ENCODE measurements at regions not wholly inside any gene's neighbourhood (a gene's known extent, or its start where the extent isn't known, plus 50 kb on each side); places are given as distances from the start of the nearest gene placed in this dataset.
"Not testable (repeated sequence)": the region's sequence is repeated elsewhere in the genome, so short reads cannot be mapped to it uniquely, and the experiment has no call there.

DNA sequence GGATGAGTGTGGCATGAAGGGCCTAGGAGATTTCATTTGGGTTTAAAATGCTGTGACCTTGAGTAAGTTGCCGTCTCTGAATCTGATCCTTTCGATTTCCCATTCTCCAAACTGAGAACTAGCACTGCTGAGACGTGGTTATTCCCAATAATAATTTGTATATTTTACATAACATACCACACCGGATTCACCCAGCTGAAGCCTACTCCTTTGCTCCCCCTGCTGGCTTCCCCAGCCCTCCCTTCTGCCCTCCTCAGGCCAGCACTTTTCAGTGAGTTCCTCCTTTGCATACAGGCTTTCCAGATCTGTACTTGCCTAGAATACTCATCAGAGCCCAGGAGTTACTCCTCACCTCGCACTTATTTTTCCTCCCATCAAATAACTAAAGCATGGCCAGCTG, 255.1 kb downstream of the OR4F29 start:
- H3K27me3 ChIP-seq (ENCODE audit: insufficient read depth, low read depth); H4K20me1 ChIP-seq (ENCODE audit: insufficient read depth); H3K79me2 ChIP-seq (ENCODE audit: low read depth); H3K4me3 ChIP-seq; H3K4me2 ChIP-seq; H3K9me2 ChIP-seq (ENCODE audit: insufficient read depth); H3K27ac ChIP-seq; DNase-seq; H3K4me1 ChIP-seq (replicated peaks; ENCODE audit: insufficient read depth); H3K9me3 ChIP-seq (ENCODE audit: insufficient read depth, low read depth); H3F3A ChIP-seq (ENCODE audit: insufficient read depth, low read depth); CTCF ChIA-PET; H3K36me3 ChIP-seq (ENCODE audit: low read depth); H2AFZ ChIP-seq; BruUV-seq (replicated peaks); intact Hi-C loops (cut with micrococcal nuclease; ENCODE audit: unreplicated experiment); POLR2A ChIA-PET (ENCODE audit: unreplicated experiment): not testable (repeated sequence)

DNA sequence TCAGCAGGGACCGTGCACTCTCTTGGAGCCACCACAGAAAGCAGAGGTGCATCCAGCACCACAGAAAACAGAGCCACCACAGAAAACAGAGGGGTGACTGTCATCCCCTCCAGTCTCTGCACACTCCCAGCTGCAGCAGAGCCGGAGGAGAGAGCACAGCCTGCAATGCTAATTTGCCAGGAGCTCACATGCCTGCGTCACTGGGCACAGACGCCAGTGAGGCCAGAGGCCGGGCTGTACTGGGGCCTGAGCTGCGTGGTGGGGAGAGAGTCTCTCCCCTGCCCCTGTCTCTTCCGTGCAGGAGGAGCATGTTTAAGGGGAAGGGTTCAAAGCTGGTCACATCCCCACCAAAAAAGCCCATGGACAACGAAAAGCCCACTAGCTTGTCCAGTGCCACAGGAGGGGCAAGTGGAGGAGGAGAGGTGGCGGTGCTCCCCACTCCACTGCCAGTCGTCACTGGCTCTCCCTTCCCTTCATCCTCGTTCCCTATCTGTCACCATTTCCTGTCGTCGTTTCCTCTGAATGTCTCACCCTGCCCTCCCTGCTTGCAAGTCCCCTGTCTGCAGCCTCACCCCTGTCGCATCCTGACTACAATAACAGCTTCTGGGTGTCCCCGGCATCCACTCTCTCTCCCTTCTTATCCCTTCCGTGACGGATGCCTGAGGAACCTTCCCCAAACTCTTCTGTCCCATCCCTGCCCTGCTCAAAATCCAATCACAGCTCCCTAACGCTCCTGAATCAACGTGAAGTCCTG, 260.0 kb downstream of the OR4F29 start:
- DNase-seq; intact Hi-C loops (cut with micrococcal nuclease; ENCODE audit: unreplicated experiment); H3K27me3 ChIP-seq (ENCODE audit: insufficient read depth, low read depth); H4K20me1 ChIP-seq (ENCODE audit: insufficient read depth); H3K4me1 ChIP-seq (replicated peaks; ENCODE audit: insufficient read depth); CTCF ChIA-PET; H3K36me3 ChIP-seq (ENCODE audit: low read depth); H3K4me3 ChIP-seq; H3K9me3 ChIP-seq (ENCODE audit: insufficient read depth, low read depth); H3K27ac ChIP-seq; H3K9me2 ChIP-seq (ENCODE audit: insufficient read depth); POLR2A ChIA-PET (ENCODE audit: unreplicated experiment); H3K79me2 ChIP-seq (ENCODE audit: low read depth); BruUV-seq (replicated peaks); H3F3A ChIP-seq (ENCODE audit: insufficient read depth, low read depth); H3K4me2 ChIP-seq; H2AFZ ChIP-seq: not testable (repeated sequence)

DNA sequence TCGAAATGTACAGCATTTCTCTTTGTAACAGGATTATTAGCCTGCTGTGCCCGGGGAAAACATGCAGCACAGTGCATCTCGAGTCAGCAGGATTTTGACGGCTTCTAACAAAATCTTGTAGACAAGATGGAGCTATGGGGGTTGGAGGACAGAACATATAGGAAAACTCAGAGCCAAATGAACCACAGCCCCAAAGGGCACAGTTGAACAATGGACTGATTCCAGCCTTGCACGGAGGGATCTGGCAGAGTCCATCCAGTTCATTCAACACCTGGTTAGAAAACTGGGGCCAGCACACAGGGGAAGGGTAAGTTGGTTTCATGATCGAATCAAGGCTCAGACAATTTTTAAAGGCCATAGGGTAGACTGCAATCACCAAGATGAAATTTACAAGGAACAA, 260.8 kb downstream of the OR4F29 start:
- H3K27ac ChIP-seq; H3K36me3 ChIP-seq (ENCODE audit: low read depth); H3K4me1 ChIP-seq (replicated peaks; ENCODE audit: insufficient read depth); H3K9me2 ChIP-seq (ENCODE audit: insufficient read depth); H2AFZ ChIP-seq; H3K4me2 ChIP-seq; H3F3A ChIP-seq (ENCODE audit: insufficient read depth, low read depth); DNase-seq; H4K20me1 ChIP-seq (ENCODE audit: insufficient read depth); H3K4me3 ChIP-seq; intact Hi-C loops (cut with micrococcal nuclease; ENCODE audit: unreplicated experiment); H3K79me2 ChIP-seq (ENCODE audit: low read depth); POLR2A ChIA-PET (ENCODE audit: unreplicated experiment); H3K27me3 ChIP-seq (ENCODE audit: insufficient read depth, low read depth); H3K9me3 ChIP-seq (ENCODE audit: insufficient read depth, low read depth); CTCF ChIA-PET: not testable (repeated sequence)
- BruUV-seq (replicated peaks), result TSS peak; percentile 24

DNA sequence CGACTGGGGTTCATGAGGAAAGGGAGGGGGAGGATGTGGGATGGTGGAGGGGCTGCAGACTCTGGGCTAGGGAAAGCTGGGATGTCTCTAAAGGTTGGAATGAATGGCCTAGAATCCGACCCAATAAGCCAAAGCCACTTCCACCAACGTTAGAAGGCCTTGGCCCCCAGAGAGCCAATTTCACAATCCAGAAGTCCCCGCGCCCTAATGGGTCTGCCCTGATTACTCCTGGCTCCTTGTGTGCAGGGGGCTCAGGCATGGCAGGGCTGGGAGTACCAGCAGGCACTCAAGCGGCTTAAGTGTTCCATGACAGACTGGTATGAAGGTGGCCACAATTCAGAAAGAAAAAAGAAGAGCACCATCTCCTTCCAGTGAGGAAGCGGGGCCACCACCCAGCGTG, 261.6 kb downstream of the OR4F29 start:
- CTCF ChIA-PET; intact Hi-C loops (cut with micrococcal nuclease; ENCODE audit: unreplicated experiment); H3K9me3 ChIP-seq (ENCODE audit: insufficient read depth, low read depth); H3K4me2 ChIP-seq; H3K27ac ChIP-seq; H3K9me2 ChIP-seq (ENCODE audit: insufficient read depth); H3K79me2 ChIP-seq (ENCODE audit: low read depth); H3K4me1 ChIP-seq (replicated peaks; ENCODE audit: insufficient read depth); H3K4me3 ChIP-seq; H4K20me1 ChIP-seq (ENCODE audit: insufficient read depth); DNase-seq; POLR2A ChIA-PET (ENCODE audit: unreplicated experiment); H3K36me3 ChIP-seq (ENCODE audit: low read depth); H3F3A ChIP-seq (ENCODE audit: insufficient read depth, low read depth); H2AFZ ChIP-seq; H3K27me3 ChIP-seq (ENCODE audit: insufficient read depth, low read depth); BruUV-seq (replicated peaks): not testable (repeated sequence)

DNA sequence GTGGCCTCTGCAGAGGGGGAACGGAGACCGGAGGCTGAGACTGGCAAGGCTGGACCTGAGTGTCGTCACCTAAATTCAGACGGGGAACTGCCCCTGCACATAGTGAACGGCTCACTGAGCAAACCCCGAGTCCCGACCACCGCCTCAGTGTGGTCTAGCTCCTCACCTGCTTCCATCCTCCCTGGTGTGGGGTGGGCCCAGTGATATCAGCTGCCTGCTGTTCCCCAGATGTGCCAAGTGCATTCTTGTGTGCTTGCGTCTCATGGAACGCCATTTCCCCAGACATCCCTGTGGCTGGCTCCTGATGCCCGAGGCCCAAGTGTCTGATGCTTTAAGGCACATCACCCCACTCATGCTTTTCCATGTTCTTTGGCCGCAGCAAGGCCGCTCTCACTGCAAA, 262.2 kb downstream of the OR4F29 start:
- H3K27me3 ChIP-seq (ENCODE audit: insufficient read depth, low read depth); H3K36me3 ChIP-seq (ENCODE audit: low read depth); H3K4me1 ChIP-seq (replicated peaks; ENCODE audit: insufficient read depth); H3K27ac ChIP-seq; CTCF ChIA-PET; H3K4me2 ChIP-seq; H3K9me3 ChIP-seq (ENCODE audit: insufficient read depth, low read depth); H2AFZ ChIP-seq; BruUV-seq (replicated peaks); H3K9me2 ChIP-seq (ENCODE audit: insufficient read depth); H3K79me2 ChIP-seq (ENCODE audit: low read depth); DNase-seq; H3K4me3 ChIP-seq; H3F3A ChIP-seq (ENCODE audit: insufficient read depth, low read depth); POLR2A ChIA-PET (ENCODE audit: unreplicated experiment); H4K20me1 ChIP-seq (ENCODE audit: insufficient read depth); intact Hi-C loops (cut with micrococcal nuclease; ENCODE audit: unreplicated experiment): not testable (repeated sequence)

DNA sequence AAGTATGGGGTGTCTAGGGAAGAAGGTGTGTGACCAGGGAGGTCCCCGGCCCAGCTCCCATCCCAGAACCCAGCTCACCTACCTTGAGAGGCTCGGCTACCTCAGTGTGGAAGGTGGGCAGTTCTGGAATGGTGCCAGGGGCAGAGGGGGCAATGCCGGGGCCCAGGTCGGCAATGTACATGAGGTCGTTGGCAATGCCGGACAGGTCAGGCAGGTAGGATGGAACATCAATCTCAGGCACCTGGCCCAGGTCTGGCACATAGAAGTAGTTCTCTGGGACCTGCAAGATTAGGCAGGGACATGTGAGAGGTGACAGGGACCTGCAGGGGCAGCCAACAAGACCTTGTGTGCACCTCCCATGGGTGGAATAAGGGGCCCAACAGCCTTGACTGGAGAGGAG, 264.2 kb downstream of the OR4F29 start:
- DNase-seq; H3K36me3 ChIP-seq (ENCODE audit: low read depth); H4K20me1 ChIP-seq (ENCODE audit: insufficient read depth); H3K27ac ChIP-seq; POLR2A ChIA-PET (ENCODE audit: unreplicated experiment); H3K4me2 ChIP-seq; CTCF ChIA-PET; H3F3A ChIP-seq (ENCODE audit: insufficient read depth, low read depth); H3K9me3 ChIP-seq (ENCODE audit: insufficient read depth, low read depth); intact Hi-C loops (cut with micrococcal nuclease; ENCODE audit: unreplicated experiment); H3K4me3 ChIP-seq; H2AFZ ChIP-seq; H3K9me2 ChIP-seq (ENCODE audit: insufficient read depth); H3K4me1 ChIP-seq (replicated peaks; ENCODE audit: insufficient read depth); H3K79me2 ChIP-seq (ENCODE audit: low read depth); BruUV-seq (replicated peaks); H3K27me3 ChIP-seq (ENCODE audit: insufficient read depth, low read depth): not testable (repeated sequence)

DNA sequence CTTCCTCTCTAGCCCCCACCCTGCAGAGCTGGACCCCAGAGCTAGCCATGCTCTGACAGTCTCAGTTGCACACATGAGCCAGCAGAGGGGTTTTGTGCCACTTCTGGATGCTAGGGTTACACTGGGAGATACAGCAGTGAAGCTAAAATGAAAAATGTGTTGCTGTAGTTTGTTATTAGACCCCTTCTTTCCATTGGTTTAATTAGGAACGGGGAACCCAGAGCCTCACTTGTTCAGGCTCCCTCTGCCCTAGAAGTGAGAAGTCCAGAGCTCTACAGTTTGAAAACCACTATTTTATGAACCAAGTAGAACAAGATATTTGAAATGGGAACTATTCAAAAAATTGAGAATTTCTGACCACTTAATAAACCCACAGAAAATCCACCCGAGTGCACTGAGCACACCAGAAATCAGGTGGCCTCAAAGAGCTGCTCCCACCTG, 264.8 kb downstream of the OR4F29 start:
- H3K4me1 ChIP-seq (replicated peaks; ENCODE audit: insufficient read depth); H3K4me3 ChIP-seq; H3K36me3 ChIP-seq (ENCODE audit: low read depth); H3K27me3 ChIP-seq (ENCODE audit: insufficient read depth, low read depth); H4K20me1 ChIP-seq (ENCODE audit: insufficient read depth); BruUV-seq (replicated peaks); POLR2A ChIA-PET (ENCODE audit: unreplicated experiment); H3K9me2 ChIP-seq (ENCODE audit: insufficient read depth); H2AFZ ChIP-seq; H3K27ac ChIP-seq; CTCF ChIA-PET; H3F3A ChIP-seq (ENCODE audit: insufficient read depth, low read depth); H3K4me2 ChIP-seq; H3K9me3 ChIP-seq (ENCODE audit: insufficient read depth, low read depth); H3K79me2 ChIP-seq (ENCODE audit: low read depth); intact Hi-C loops (cut with micrococcal nuclease; ENCODE audit: unreplicated experiment): not testable (repeated sequence)
- peak in 1 of 2 experiments; percentile 10 for DNase-seq

DNA sequence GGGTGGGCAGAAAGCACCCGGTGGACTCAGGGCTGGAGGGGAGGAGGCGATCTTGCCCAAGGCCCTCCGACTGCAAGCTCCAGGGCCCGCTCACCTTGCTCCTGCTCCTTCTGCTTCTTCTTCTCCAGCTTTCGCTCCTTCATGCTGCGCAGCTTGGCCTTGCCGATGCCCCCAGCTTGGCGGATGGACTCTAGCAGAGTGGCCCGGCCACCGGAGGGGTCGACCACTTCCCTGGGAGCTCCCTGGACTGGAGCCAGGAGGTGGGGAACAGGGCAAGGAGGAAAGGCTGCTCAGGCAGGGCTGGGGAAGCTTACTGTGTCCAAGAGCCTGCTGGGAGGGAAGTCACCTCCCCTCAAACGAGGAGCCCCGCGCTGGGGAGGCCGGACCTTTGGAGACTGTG, 265.3 kb downstream of the OR4F29 start:
- H3K36me3 ChIP-seq (ENCODE audit: low read depth); H3K9me3 ChIP-seq (ENCODE audit: insufficient read depth, low read depth); DNase-seq; BruUV-seq (replicated peaks); H2AFZ ChIP-seq; H3K4me3 ChIP-seq; H3K4me2 ChIP-seq; intact Hi-C loops (cut with micrococcal nuclease; ENCODE audit: unreplicated experiment); H3K79me2 ChIP-seq (ENCODE audit: low read depth); H3K27me3 ChIP-seq (ENCODE audit: insufficient read depth, low read depth); H4K20me1 ChIP-seq (ENCODE audit: insufficient read depth); H3K4me1 ChIP-seq (replicated peaks; ENCODE audit: insufficient read depth); CTCF ChIA-PET; H3K9me2 ChIP-seq (ENCODE audit: insufficient read depth); H3K27ac ChIP-seq; POLR2A ChIA-PET (ENCODE audit: unreplicated experiment); H3F3A ChIP-seq (ENCODE audit: insufficient read depth, low read depth): not testable (repeated sequence)

All from PC-9 (cell line).